MM.1S (cell line): ENCODE measurements at regions not wholly inside any gene's neighbourhood (a gene's known extent, or its start where the extent isn't known, plus 50 kb on each side); places are given as distances from the start of the nearest gene placed in this dataset.

Experiments used
- EZH2 ChIP-seq: fragments of 300-600 bp; sonication (generic); optimal IDR thresholded peaks from 2 replicates; pipeline ENCODE3; 2017; ENCODE audit warnings: low read depth, mild to moderate bottlenecking, antibody characterized with exemption, low read length, mixed read lengths
- EZH2phosphoT487 ChIP-seq: fragments of 300-600 bp; sonication (generic); IDR thresholded peaks from 2 replicates; pipeline ENCODE4 v1.6.1; 2018; ENCODE audit warnings: antibody characterized with exemption, low read length

GRCh38 chr10:9382533-9382866 is 1328.0 kb downstream of the GATA3 start:
- TF ChIP-seq EZH2phosphoT487 (no peak), EZH2 (no peak)
